Activated CD8-positive, alpha-beta memory T cell treated with anti-CD3 and anti-CD28 coated beads for 24 hours (primary cell): ENCODE measurements at regions not wholly inside any gene's neighbourhood (a gene's known extent, or its start where the extent isn't known, plus 50 kb on each side); places are given as distances from the start of the nearest gene placed in this dataset.
"Not testable (repeated sequence)": the region's sequence is repeated elsewhere in the genome, so short reads cannot be mapped to it uniquely, and the experiment has no call there.

Experiments used
- DNase-seq: peaks from one replicate; pipeline ENCODE4 v3.0.0-alpha.2; 2020

- DNase-seq: no peak
These were observed 492.0 kb upstream of the MEF2C start for GRCh38 chr5:89374818-89375521.

GRCh38 chr5:89374144-89374784 is 491.3 kb upstream of the MEF2C start:
- DNase-seq: no peak

- DNase-seq: no peak
These were observed 489.2 kb upstream of the MEF2C start for GRCh38 chr5:89372176-89372575.

DNA sequence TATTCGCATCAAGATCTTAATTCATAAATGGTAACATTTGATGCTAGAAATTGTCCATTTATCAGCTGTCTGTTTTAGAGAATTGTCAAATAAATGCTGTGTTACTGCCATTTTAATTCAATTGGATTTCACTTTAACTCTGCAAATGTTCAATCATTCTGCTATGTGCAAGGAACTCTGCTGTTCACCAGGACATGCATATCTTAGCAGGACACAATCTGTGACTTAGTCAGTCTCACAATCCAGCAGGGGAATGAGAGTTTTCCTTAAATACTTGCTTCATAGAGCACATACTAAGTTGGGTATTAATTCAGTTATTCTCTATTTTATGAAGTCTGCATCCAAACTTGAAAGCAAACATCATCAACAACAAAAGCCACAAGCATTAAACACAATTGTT is 488.7 kb upstream of the MEF2C start:
- DNase-seq: no peak

DNA sequence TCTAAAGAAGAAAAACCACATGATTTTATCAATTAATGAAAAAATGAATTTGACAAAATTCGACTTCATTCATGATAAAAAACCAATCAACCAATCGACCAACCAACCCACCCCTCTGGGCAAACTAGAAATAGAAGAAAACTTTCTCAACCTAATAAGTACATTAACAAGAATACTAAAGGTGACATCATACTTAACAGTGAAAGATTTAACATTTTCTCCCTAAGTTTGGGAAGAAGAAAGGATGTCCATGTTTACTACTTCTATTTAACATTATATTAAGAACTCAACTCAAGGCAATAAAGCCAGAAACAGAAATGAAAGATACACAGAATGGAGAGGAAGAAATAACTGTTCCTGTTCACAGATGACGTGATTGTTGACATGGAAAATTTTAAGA is 476.1 kb upstream of the MEF2C start:
- no peak for DNase-seq

- no peak for DNase-seq
These were observed 471.0 kb upstream of the MEF2C start for GRCh38 chr5:89353837-89354551.

GRCh38 chr5:89351975-89352374 is 469.0 kb upstream of the MEF2C start:
- no peak for DNase-seq

DNA sequence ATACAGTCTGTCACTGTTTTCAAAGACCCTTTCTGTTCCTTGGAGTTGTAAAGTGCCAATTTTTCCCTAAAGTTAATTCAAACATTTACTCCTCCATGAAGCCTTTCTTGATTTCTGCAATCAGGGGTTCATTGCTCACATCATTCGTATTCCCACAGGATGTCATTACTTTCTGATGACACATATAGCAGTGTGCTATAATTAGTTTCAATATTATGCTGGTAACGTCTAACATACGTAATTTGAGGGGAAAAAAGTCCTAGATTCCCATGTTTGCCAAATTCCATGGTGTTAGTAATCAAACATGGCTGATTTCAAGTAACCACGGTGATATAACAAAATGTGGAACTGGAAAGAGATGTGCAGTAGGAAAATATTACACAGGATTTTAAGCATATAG is 468.2 kb upstream of the MEF2C start:
- DNase-seq: no peak

DNA sequence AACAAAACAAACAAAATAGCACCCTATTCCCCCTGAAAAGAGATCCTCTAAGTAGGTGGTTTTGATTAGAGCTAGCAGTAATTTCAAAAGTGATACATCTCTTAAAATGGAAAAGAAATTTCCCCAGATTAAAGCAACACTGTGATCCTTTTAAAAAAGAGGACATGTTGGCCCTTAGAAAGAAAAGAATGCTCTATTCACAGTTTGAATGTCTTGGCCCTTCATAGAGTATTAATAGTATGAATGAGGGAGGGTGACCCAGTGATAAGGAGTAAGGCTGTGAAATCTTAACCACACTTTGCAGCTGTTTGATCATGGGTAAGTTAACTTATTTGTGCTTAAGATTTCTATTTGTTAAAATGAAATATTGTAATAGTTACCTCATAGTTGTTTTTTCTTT is 467.7 kb upstream of the MEF2C start:
- DNase-seq: no peak

DNA sequence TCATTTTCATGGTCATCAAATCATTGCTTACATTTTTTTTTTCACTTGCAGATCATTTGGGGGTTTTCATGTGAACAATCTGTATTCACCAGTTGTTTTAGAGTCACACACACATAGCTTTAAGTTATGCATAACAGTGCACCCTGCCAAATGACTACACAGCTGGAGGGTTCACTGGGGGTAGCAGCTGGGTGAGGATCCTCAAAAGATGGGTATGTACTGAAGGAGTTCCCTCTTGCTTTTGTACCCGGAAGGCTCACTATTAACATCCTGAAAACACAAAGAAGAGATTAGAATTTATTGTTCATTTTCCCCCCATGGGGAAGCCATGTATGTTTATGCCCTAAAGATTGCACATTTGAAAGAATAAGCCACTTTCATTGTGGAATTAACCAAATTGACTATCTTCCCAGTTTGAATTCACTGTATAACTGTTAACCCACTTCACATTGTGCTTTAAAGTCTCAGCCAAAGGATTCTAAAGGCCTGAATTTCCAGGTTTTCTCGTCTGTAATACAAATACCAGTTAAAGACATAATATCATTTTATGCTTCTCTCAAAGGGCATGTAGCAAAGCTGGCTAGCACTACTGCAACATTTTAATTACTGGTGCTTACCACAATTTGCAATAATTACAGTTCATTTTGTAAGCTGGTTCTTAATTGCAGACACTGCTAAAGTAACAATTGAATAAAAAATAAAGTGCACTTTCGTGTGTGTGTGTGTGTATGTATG is 466.4 kb upstream of the MEF2C start:
- DNase-seq: no peak

DNA sequence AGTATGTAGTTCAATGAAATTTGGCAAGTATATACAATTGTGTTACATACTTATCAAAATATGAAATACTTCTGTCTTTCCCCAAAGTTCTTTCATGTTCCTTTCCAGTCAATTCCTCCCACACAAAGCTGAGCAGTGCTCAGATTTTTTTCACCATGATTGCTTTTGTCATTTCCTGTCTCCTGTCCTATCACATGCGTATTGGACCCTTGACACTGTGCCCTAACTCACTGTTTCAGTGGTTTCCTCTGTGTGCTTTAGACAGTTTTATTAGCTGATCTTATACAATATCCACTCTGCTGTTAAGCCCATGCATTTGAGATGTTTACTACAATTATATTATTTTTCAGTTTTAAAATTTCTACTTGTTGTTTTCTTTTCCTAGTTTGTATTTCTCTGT is 463.6 kb upstream of the MEF2C start:
- DNase-seq: no peak

DNA sequence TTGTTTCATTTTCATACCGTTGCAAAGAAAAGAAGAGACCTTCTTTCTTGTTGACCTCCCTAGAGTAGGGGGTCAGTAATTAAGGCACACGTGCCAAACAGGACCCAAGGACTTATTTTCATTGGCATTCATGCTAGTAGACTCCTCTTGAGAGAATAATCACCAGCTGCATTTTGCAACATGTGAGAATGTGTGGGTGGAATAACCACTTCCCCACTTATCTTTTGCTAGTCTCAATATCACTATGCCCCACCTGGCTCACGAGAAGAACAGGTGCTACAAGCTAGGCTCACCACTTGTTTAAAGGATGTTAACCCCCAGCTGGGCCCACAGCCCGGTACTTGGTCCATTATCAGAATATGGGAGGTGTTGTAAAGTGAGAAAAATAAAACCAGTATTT is 460.7 kb upstream of the MEF2C start:
- DNase-seq: no peak

DNA sequence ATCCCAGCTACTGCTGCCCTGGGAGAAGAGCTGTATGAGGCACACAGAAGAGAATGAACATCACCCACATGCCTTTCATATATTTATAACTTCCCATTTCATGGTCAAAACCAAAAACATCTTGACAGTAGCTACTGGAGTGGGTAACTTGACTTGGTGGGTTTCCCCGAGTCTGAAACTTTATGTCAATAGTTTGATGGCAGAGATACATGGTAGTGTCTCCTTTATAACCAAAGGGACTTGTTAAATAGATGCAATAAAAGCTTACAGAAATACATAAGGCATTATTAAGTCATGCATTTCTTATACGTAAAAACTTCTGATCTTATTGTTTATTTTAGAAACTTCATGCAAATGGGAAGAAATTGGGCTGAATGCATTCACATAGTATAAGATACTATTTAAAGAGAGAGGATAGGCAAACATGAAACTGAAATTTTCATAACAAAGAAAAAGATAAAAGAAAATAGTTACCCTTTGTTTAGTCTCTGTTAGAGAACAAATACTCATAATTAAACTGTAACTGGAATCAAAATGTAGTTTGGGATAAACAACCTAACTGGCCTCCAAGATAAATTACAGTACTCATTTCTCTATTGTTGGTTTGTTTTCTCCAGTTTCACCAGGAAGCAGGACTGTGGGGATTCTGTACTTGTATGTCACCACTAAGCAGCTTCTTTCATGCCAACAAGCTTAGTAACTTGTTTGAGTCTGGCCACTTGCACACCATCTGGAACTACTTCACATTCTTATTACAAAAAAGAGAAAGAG is 459.3 kb upstream of the MEF2C start:
- no peak for DNase-seq

GRCh38 chr5:89338935-89339334 is 456.0 kb upstream of the MEF2C start:
- DNase-seq: no peak

- DNase-seq: no peak
These were observed 453.1 kb upstream of the MEF2C start for GRCh38 chr5:89336111-89336510.

GRCh38 chr5:89330140-89330539 is 447.2 kb upstream of the MEF2C start:
- no peak for DNase-seq

GRCh38 chr5:89327608-89328007 is 444.6 kb upstream of the MEF2C start:
- no peak for DNase-seq

DNA sequence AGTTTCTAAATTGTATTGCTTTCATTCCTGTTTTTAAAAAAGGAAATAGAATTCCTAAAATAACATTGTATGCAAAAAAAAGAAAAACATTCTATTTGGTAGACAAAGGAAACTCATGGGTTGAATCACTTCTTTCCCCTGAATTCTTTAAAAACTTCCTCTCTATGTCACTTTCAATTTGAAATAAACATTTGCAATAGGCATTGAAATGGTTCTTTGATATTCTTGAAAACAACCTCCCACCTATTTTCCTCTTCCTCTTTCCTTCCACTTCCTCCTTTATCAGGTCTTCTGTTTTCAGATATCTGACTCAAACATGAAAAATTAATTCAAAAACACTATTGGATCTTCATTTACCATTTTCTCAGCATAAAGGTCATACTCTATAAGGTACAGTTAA is 442.0 kb upstream of the MEF2C start:
- no peak for DNase-seq

DNA sequence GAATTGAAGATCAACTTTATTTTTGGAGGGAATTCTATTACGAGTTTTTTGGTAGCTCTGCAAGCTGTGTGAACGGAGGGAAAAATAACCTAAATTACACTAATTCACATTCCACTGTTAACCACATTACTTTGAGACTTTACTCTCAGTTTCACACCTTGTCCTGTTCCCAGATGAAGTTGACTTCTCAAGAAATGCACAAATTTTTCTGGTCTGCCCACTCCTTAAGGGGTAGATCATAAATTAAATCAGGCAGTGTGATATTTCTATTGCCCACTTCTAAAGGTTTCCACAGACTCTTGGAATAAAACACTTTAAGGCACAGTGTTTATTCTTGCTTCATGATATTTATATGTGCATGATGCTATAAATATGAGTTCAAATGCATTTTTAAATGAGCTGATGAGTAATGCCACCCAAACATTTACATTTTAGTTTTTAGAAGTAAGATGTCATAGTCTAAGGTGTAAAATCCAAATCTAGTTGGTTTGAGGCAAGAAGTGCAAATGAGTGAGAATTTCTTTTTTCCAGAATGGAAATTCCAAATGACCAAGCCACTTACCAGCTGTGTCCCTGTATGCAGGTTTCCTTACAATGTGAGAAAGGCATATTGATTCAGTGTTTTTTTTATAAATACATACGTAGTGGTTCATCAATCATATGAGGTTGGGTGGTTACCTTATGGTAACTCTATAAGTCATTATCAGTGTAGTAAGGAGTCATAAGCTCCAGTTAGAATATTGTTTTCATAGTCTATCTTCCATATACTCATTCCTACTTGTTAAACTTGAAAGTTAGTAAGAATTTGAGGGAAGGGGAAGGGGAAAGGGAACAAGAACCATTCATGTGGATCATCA is 437.7 kb upstream of the MEF2C start:
- DNase-seq: no peak

GRCh38 chr5:89317838-89318237 is 434.9 kb upstream of the MEF2C start:
- not testable (repeated sequence) for DNase-seq

GRCh38 chr5:89315286-89316100 is 432.5 kb upstream of the MEF2C start:
- DNase-seq: no peak
